IgD-negative memory B cell (primary cell): ENCODE measurements at regions not wholly inside any gene's neighbourhood (a gene's known extent, or its start where the extent isn't known, plus 50 kb on each side); places are given as distances from the start of the nearest gene placed in this dataset.
A peak's percentile ranks its signal among the peaks of the same experiment; 100 is the strongest.
"Not testable (repeated sequence)": the region's sequence is repeated elsewhere in the genome, so short reads cannot be mapped to it uniquely, and the experiment has no call there.

Experiments
- H3K27ac Mint-ChIP-seq, 3 donors: one replicate each; pipeline ENCODE4 v1.8.0; 2020 to 2022; ENCODE audit warnings: mild to moderate bottlenecking in 3 of 3, mixed read lengths in 3 of 3, moderate library complexity in 1 of 3
- H3K27me3 Mint-ChIP-seq: one replicate; pipeline ENCODE4 v1.8.0; 2021; ENCODE audit warnings: mixed read lengths
- H3K36me3 Mint-ChIP-seq: one replicate; pipeline ENCODE4 v1.8.0; 2020; ENCODE audit warnings: mild to moderate bottlenecking, mixed read lengths
- H3K4me1 Mint-ChIP-seq, 3 donors: one replicate each; pipeline ENCODE4 v1.8.0; 2020 to 2022; ENCODE audit warnings: mixed read lengths in 3 of 3, mild to moderate bottlenecking in 1 of 3
- H3K4me3 Mint-ChIP-seq, 4 donors: one replicate each; pipeline ENCODE4 v1.8.0; 2020 to 2022; ENCODE audit warnings: mild to moderate bottlenecking in 4 of 4, mixed read lengths in 4 of 4, moderate library complexity in 3 of 4
- H3K9me3 Mint-ChIP-seq, 3 donors: one replicate each; pipeline ENCODE4 v1.8.0; 2020 to 2021; ENCODE audit warnings: mixed read lengths in 3 of 3, mild to moderate bottlenecking in 1 of 3

- Mint-ChIP-seq H3K27ac (no peak overlapping the region), H3K4me3 (no peak overlapping the region), H3K4me1 (no peaks in the 10 kb centered on the region), H3K27me3 (no peaks in the 10 kb centered on the region), H3K9me3 (peaks cover 0 to 3% (median 0%) of the 10 kb centered on the region in 3 donors), H3K36me3 (no peaks in the 10 kb centered on the region)
Measured at GRCh38 chr4:34289489-34289888, 1954.8 kb downstream of the ARAP2 start.

GRCh38 chr4:34289962-34290361, 1954.4 kb downstream of the ARAP2 start:
- no peak overlapping the region for H3K27ac Mint-ChIP-seq
- H3K27me3 Mint-ChIP-seq = no peaks in the 10 kb centered on the region
- no peak overlapping the region for H3K4me3 Mint-ChIP-seq
- H3K4me1 Mint-ChIP-seq = no peaks in the 10 kb centered on the region
- no peaks in the 10 kb centered on the region for H3K36me3 Mint-ChIP-seq
- H3K9me3 Mint-ChIP-seq = peaks cover 0 to 3% (median 0%) of the 10 kb centered on the region in 3 donors

GRCh38 chr4:34293459-34293858, 1950.9 kb downstream of the ARAP2 start:
- no peak overlapping the region for H3K4me3 Mint-ChIP-seq
- H3K9me3 Mint-ChIP-seq = peaks cover 0 to 5% (median 0%) of the 10 kb centered on the region in 3 donors
- H3K36me3 Mint-ChIP-seq = no peaks in the 10 kb centered on the region
- H3K4me1 Mint-ChIP-seq = no peaks in the 10 kb centered on the region
- no peaks in the 10 kb centered on the region for H3K27me3 Mint-ChIP-seq
- H3K27ac Mint-ChIP-seq = no peak overlapping the region

GRCh38 chr4:34309383-34309906, 1934.9 kb downstream of the ARAP2 start:
- Mint-ChIP-seq H3K4me1 (no peaks in the 10 kb centered on the region), H3K27me3 (no peaks in the 10 kb centered on the region), H3K4me3 (no peak overlapping the region), H3K9me3 (peaks cover 6 to 7% (median 7%) of the 10 kb centered on the region in 3 donors), H3K27ac (no peak overlapping the region), H3K36me3 (no peaks in the 10 kb centered on the region)

- Mint-ChIP-seq H3K27ac (no peak overlapping the region), H3K4me3 (no peak overlapping the region), H3K4me1 (no peaks in the 10 kb centered on the region), H3K36me3 (no peaks in the 10 kb centered on the region), H3K9me3 (peaks cover 0 to 4% (median 4%) of the 10 kb centered on the region in 3 donors), H3K27me3 (no peaks in the 10 kb centered on the region)
Measured at GRCh38 chr4:34318773-34319172, 1925.5 kb downstream of the ARAP2 start.

GRCh38 chr4:34323549-34324320, 1920.6 kb downstream of the ARAP2 start:
- no peak overlapping the region for H3K27ac Mint-ChIP-seq
- H3K4me3 Mint-ChIP-seq = no peak overlapping the region
- no peaks in the 10 kb centered on the region for H3K27me3 Mint-ChIP-seq
- H3K9me3 Mint-ChIP-seq = peaks cover 0 to 6% (median 5%) of the 10 kb centered on the region in 3 donors
- no peaks in the 10 kb centered on the region for H3K4me1 Mint-ChIP-seq
- no peaks in the 10 kb centered on the region for H3K36me3 Mint-ChIP-seq

- no peak overlapping the region for H3K4me3 Mint-ChIP-seq
- H3K36me3 Mint-ChIP-seq = no peaks in the 10 kb centered on the region
- H3K27ac Mint-ChIP-seq = no peak overlapping the region
- no peaks in the 10 kb centered on the region for H3K4me1 Mint-ChIP-seq
- H3K9me3 Mint-ChIP-seq = peaks cover 3 to 9% (median 6%) of the 10 kb centered on the region in 3 donors
- H3K27me3 Mint-ChIP-seq = no peaks in the 10 kb centered on the region
Measured at GRCh38 chr4:34328939-34329338, 1915.4 kb downstream of the ARAP2 start.

GRCh38 chr4:34335156-34335555, 1909.2 kb downstream of the ARAP2 start:
- H3K27ac Mint-ChIP-seq, H3K4me1 Mint-ChIP-seq, H3K27me3 Mint-ChIP-seq, H3K9me3 Mint-ChIP-seq, H3K36me3 Mint-ChIP-seq, H3K4me3 Mint-ChIP-seq: not testable (repeated sequence)

- not testable (repeated sequence) for H3K4me1 Mint-ChIP-seq, H3K27me3 Mint-ChIP-seq, H3K4me3 Mint-ChIP-seq, H3K36me3 Mint-ChIP-seq, H3K27ac Mint-ChIP-seq, H3K9me3 Mint-ChIP-seq
Measured at GRCh38 chr4:34335556-34335955, 1908.8 kb downstream of the ARAP2 start.

GRCh38 chr4:34362654-34363053, 1881.7 kb downstream of the ARAP2 start:
- Mint-ChIP-seq H3K27me3 (no peaks in the 10 kb centered on the region), H3K9me3 (peaks cover 1 to 3% (median 3%) of the 10 kb centered on the region in 3 donors), H3K4me1 (no peaks in the 10 kb centered on the region), H3K27ac (no peak overlapping the region), H3K36me3 (peaks cover 1% of the 10 kb centered on the region), H3K4me3 (no peak overlapping the region)

- Mint-ChIP-seq H3K36me3 (peaks cover 1% of the 10 kb centered on the region), H3K4me3 (no peak overlapping the region), H3K9me3 (peaks cover 0 to 3% (median 1%) of the 10 kb centered on the region in 3 donors), H3K27ac (no peak overlapping the region), H3K4me1 (no peaks in the 10 kb centered on the region), H3K27me3 (no peaks in the 10 kb centered on the region)
Measured at GRCh38 chr4:34363842-34364241, 1880.5 kb downstream of the ARAP2 start.

GRCh38 chr4:34365946-34366345, 1878.4 kb downstream of the ARAP2 start:
- Mint-ChIP-seq H3K27ac (no peak overlapping the region), H3K27me3 (no peaks in the 10 kb centered on the region), H3K36me3 (peaks cover 1% of the 10 kb centered on the region), H3K4me1 (no peaks in the 10 kb centered on the region), H3K9me3 (peaks cover 0 to 3% (median 1%) of the 10 kb centered on the region in 3 donors), H3K4me3 (no peak overlapping the region)

GRCh38 chr4:34371676-34372075, 1872.6 kb downstream of the ARAP2 start:
- Mint-ChIP-seq H3K9me3 (peaks cover 0 to 4% (median 0%) of the 10 kb centered on the region in 3 donors), H3K27me3 (no peaks in the 10 kb centered on the region), H3K4me3 (no peak overlapping the region), H3K4me1 (no peaks in the 10 kb centered on the region), H3K27ac (no peak overlapping the region), H3K36me3 (no peaks in the 10 kb centered on the region)

- Mint-ChIP-seq H3K4me3 (no peak overlapping the region), H3K4me1 (no peaks in the 10 kb centered on the region), H3K27me3 (no peaks in the 10 kb centered on the region), H3K27ac (no peak overlapping the region), H3K9me3 (peaks cover 0 to 4% (median 0%) of the 10 kb centered on the region in 3 donors), H3K36me3 (no peaks in the 10 kb centered on the region)
Measured at GRCh38 chr4:34372815-34373214, 1871.5 kb downstream of the ARAP2 start.

- Mint-ChIP-seq H3K9me3 (peaks cover 0 to 4% (median 0%) of the 10 kb centered on the region in 3 donors), H3K27me3 (no peaks in the 10 kb centered on the region), H3K4me1 (no peaks in the 10 kb centered on the region), H3K27ac (no peak overlapping the region), H3K36me3 (no peaks in the 10 kb centered on the region), H3K4me3 (no peak overlapping the region)
Measured at GRCh38 chr4:34373456-34373855, 1870.9 kb downstream of the ARAP2 start.

- no peaks in the 10 kb centered on the region for H3K36me3 Mint-ChIP-seq
- H3K4me1 Mint-ChIP-seq = no peaks in the 10 kb centered on the region
- H3K27me3 Mint-ChIP-seq = no peaks in the 10 kb centered on the region
- H3K27ac Mint-ChIP-seq = peak overlapping the region in 1 of 3 donors; percentile 52
- peaks cover 2 to 29% (median 11%) of the 10 kb centered on the region in 3 donors for H3K9me3 Mint-ChIP-seq
- no peak overlapping the region for H3K4me3 Mint-ChIP-seq
Measured at GRCh38 chr4:34412233-34412632, 1832.1 kb downstream of the ARAP2 start.
